ENCODE measurements at regions not wholly inside any gene's neighbourhood (a gene's known extent, or its start where the extent isn't known, plus 50 kb on each side); places are given as distances from the start of the nearest gene placed in this dataset.
"Not testable (repeated sequence)": the region's sequence is repeated elsewhere in the genome, so short reads cannot be mapped to it uniquely, and the experiment has no call there.

DNA sequence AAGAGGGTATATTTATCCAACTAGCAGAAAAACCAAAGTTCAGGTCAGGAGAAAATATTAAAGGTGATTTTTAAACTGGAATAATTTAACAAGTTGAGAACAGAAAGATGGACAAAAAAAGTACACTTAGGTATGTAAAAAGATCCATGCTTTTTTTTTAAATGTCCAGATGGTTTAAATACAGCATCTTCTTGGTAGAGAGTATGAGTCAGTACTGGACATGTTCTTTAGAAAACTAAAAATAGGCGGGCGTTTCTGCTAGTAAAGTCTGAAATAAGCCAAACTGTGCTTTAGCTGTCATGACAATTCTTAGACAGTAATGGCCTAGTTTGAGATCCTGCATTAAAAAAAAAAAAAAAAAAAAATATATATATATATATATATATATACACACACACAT, 255.9 kb upstream of the ST8SIA4 start:
- no peak for DNase-seq

GRCh38 chr5:101153526-101153925, 250.4 kb upstream of the ST8SIA4 start:
- DNase-seq = no peak

DNA sequence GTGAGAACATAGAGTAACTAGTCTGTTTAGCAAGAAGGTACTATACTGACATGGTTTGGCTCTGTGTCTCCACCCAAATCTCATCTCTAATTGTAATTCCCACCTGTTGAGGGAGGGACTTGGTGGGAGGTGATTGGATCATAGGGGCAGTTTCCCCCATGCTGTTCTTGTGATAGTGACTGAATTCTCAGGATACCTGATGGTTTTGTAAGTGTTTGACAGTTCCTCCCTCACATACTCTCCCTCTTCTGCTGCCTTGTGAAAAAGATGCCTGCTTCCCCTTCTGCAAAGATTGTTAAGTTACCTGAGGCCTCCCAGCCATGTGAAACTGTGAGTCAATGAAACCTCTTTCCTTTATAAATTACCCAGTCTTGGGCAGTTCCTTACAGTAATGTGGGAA, 240.4 kb upstream of the ST8SIA4 start:
- DNase-seq = no peak

DNA sequence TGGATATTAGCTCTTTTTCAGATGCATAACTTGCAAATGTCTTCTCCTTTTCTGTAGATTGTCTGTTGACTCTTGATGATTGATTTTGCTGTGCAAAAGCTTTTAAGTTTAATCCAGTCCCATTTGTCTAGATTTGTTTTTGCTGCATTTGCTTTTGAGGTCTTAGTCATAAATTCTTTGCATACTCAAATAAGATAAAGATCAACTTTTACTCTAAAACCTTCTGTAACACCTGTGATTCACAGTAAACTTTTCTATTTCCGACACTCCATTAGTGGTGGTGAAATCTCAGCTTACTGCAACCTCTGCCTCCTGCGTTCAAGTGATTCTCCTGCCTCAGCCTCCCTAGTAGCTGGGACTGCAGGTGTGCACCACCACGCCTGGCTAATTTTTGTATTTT, 239.0 kb upstream of the ST8SIA4 start:
- DNase-seq = no peak

- DNase-seq = no peak
Measured at GRCh38 chr5:101136454-101136853, 233.4 kb upstream of the ST8SIA4 start.

DNA sequence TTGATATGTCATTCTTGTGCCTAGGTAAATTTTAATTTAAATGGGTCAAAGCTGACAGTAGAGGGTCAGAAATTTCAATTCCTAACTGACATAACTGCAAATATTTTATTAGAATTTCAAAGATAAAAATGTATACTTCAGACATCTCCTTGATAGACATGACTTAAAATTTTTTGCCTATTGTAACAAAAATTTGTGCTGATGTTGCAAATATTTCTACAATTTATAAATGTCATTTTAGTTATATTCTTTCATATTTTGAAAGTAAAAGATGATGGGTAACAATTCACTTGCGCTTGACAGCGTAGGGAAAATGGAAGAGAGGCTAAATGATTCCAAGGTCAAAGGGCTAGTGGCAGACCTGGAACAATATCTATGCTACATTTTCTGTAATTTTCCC, 220.3 kb upstream of the ST8SIA4 start:
- DNase-seq = no peak

DNA sequence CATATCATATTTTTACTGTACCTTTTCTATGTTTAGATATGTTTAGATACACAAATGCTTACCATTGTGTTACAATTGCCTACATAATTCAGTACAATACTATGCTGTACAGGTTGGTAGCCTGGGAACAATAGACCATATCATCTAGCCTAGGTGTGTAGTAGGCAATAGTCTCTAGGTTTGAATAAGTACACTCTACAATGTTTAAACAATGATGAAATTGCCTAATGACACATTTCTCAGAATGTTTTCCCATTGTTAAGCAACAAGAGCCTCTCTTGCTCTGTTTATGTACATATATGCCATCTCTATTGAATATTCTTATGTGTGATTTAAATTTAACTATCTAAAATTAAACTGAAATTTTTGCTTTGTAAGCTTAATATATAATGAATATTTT, 209.6 kb upstream of the ST8SIA4 start:
- DNase-seq = no peak

GRCh38 chr5:101103874-101104273, 200.8 kb upstream of the ST8SIA4 start:
- DNase-seq = no peak

DNA sequence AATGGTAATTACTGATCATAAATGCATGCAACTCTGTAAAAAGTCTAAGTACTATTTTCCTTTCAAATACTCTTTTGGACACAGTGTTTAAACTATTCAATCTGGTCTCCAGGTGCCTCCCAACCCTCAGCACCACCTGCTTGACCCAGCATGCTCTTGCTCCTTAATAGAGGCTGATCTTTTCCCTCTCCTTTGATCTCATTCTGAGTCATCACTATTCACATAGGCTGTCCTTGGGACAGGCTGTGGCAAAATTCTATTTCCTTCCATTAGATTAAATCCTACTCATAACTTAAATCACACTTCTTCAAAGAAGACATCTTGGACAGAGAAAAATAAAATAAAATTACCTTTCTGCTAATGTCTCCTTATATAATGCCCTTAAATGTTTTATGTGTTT, 199.4 kb upstream of the ST8SIA4 start:
- DNase-seq = no peak

DNA sequence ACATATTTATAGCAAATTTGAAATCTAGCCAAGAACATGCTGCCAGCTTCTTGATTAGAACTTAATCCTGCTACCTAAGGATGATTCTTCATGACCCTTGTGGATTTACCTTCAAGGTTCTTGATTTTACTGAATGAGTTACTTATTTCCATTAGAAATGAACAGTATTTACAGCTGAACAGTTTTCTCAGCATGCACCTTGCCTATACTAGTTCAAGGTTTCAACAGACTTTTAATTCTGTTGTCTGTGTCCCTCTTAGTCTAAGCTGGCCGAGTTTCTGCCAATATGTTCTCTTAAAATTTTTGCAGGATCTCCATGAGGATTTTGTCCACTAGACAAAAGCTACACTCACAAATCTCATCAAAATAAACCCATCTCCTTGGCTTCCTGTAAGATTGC, 188.8 kb upstream of the ST8SIA4 start:
- no peak for DNase-seq

GRCh38 chr5:101084353-101084752, 181.3 kb upstream of the ST8SIA4 start:
- no peak for DNase-seq

DNA sequence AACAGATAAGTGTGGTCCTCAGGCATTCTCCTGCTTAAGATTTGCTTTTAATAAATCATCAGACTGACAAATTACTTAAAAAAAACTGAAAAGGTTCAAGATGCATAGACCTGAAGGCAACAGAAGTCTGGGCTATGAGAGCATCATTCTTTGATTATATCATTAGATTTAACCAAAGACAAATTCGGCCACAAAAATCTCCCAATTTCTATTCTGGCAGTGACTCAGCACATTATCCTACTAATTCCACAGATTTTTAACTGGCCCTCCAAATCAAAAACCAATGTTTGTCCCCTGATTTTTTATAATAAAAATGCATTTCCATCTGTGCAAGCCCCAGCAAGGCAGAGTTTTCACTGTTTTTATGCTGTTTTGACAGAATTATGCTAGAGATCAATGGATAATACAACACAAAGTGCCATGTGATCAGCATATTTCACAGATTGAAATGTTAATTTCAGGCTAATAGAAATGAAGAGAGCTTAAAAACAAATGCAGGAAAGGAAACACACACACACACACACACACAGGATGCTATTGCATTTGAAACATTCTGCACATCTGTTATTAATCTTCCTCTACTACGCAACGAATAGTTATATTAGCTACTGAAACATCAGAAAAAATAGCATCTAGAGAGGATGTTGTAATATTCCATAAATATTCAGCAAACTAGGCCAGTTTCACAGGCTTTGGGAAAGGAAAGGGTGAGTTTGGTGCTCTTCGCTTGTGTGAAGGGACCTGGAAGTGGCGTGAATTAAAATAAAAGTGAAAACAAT, 177.6 kb upstream of the ST8SIA4 start:
- no peak for DNase-seq

GRCh38 chr5:101068298-101068697, 165.2 kb upstream of the ST8SIA4 start:
- DNase-seq = no peak

- no peak for DNase-seq
Measured at GRCh38 chr5:101067429-101067828, 164.3 kb upstream of the ST8SIA4 start.

DNA sequence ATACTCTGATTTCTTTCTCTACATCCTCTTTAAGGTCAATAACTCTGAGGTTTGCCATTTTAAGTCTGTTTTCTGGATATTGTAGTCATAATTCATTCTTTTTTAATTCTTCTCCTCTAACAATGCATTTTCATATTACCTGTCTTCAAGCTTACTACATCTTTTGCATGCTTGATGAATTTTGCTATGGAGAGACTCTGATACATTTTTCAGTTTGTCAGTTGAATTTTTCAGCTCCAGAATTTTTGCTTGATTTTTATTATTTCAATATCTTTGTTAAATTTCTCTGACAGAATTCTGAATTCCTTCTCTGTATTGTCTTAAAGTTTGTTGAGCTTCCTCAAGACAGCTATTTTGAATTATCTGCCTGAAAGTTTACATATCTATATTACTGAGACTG, 159.8 kb upstream of the ST8SIA4 start:
- DNase-seq = no peak

- DNase-seq = no peak
Measured at GRCh38 chr5:101047181-101047580, 144.1 kb upstream of the ST8SIA4 start.

DNA sequence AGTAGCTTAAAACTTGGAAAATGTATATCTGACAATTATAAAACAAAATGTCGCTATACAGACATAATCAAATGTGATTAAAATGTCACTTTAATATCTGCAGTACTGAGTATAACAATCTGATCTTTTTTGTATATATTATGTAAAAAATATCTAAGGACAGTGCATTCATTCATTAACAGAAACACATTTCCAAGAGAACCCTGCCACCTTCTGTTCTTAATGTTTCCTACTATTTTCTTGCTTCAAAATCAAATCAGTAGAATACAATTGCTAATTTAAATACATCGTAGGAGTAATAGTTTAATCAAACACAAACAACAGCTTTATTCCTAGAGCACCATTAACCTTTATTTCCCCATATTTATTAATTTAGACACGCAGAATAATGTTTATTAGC, 142.6 kb upstream of the ST8SIA4 start:
- no peak for DNase-seq

GRCh38 chr5:101040002-101040401, 136.9 kb upstream of the ST8SIA4 start:
- not testable (repeated sequence) for DNase-seq

- DNase-seq = no peak
Measured at GRCh38 chr5:101036778-101037177, 133.7 kb upstream of the ST8SIA4 start.

DNA sequence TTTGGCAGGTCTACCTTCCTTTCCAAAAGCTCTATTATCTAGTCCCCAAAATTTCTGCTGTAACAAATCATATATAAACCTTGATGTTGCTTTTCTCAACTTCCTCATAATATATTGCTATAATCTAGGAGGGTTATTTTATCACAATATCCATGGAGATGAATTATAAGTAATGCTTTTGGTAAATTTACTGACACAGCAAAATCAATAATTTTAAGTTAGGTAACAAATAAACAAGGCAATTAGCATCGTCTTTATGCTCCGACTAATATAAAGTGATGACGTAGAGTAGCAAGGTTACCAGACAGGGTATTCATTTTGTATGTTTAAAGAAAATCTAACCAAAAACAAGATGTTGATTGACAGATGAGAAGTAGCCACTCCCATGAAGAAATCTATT, 132.3 kb upstream of the ST8SIA4 start:
- DNase-seq = no peak

DNA sequence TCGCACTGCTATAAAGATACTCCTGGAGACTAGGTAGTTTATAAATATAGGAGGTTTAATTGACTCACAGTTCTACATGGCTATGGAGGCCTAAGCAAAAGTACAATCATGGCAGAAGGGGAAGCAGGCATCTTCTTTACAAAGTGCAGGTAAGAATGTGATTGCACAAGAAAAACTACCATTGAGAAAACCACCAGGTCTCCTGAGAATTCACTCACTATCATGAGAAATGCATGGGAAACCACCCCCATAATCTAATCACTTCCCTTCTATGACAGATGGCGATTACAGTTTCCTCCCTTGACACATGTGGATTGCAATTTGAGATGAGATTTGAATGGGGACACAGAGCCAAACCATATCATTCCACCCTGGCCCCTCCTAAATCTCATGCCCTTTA, 121.2 kb upstream of the ST8SIA4 start:
- DNase-seq = no peak

GRCh38 chr5:101018299-101018698, 115.2 kb upstream of the ST8SIA4 start:
- no peak for DNase-seq

DNA sequence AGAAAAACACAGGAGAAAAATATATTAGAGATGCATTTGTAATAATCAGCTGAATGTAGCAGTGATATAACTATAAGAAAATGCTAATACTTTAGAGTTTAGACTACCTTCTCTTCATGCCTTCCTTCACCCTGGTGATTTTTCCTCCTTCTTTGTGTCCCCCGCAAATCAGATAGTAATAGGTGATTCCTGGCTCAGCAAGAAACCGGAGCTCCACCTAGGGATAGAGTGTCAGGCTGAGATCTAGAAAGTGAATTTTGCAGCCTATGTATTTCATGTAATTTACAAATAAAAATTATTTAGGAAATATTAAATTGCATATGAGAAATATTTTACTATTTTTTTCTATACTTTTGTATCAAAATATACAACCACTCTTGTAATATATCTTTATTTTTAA, 109.8 kb upstream of the ST8SIA4 start:
- peak in 1 of 2 donors; percentile 1 for DNase-seq

GRCh38 chr5:101009758-101010519, 106.9 kb upstream of the ST8SIA4 start:
- DNase-seq = no peak

DNA sequence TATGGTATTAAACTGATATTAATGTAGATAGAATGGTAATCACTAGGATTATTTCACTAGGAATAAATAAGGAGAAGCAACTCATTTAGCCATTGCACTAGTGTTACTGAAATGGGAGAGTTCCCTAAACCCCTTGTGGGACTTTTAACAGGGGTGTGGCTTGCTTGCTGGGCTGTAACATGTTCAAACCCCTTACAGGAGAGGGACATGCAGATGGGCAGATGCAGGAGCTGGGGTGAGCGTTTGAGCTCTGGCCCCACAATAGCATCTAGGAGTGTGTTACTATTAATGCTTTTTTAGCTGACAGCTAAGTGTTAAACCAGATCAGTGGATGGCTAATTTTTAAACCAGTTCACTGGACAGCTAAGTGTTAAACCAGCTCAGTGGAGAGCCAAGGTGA, 89.3 kb upstream of the ST8SIA4 start:
- no peak for DNase-seq

Measured in bone marrow (tissue), 2 donors.